NT2/D1 (cell line): ENCODE measurements at regions not wholly inside any gene's neighbourhood (a gene's known extent, or its start where the extent isn't known, plus 50 kb on each side); places are given as distances from the start of the nearest gene placed in this dataset.

ENCODE experiments used
- DNase-seq: peaks from one replicate; pipeline ENCODE4 v3.0.0-alpha.2; 2011; ENCODE audit warnings: low read depth, low spot score
- H3K27me3 ChIP-seq: 2 replicates; pipeline ENCODE4 v1.6.0; 2011; ENCODE audit warnings: mild to moderate bottlenecking; ENCODE audit not compliant: insufficient read length, insufficient read depth
- H3K36me3 ChIP-seq: 2 replicates; pipeline ENCODE4 v1.6.1; 2011; ENCODE audit warnings: mild to moderate bottlenecking, low read length, mixed read lengths; ENCODE audit not compliant: insufficient read depth, insufficient read length
- H3K4me1 ChIP-seq: 2 replicates; pipeline ENCODE4 v1.5.1; 2011; ENCODE audit not compliant: insufficient read depth, insufficient read length
- H3K4me3 ChIP-seq: 2 replicates; pipeline ENCODE4 v1.5.1; 2011; ENCODE audit warnings: low read depth; ENCODE audit not compliant: insufficient read length
- H3K9ac ChIP-seq: 2 replicates; pipeline ENCODE4 v1.6.0; 2011; ENCODE audit warnings: low read depth; ENCODE audit not compliant: insufficient read length
- H3K9me3 ChIP-seq: 2 replicates; pipeline ENCODE4 v1.5.1; 2011; ENCODE audit warnings: mild to moderate bottlenecking, low read length; ENCODE audit not compliant: insufficient read depth
- SUZ12 ChIP-seq: IDR thresholded peaks from 2 replicates; pipeline ENCODE4 v1.6.1; 2011; ENCODE audit not compliant: insufficient read length, insufficient read depth; ENCODE audit errors: extremely low read depth
- YY1 ChIP-seq: IDR thresholded peaks from 2 replicates; pipeline ENCODE4 v1.6.1; 2011; ENCODE audit not compliant: insufficient read length, insufficient read depth
- ZNF274 ChIP-seq: IDR thresholded peaks from 2 replicates; pipeline ENCODE4 v1.6.1; 2011; ENCODE audit warnings: mild to moderate bottlenecking, low read depth, low read length

- no peaks in the 10 kb centered on the region for H3K27me3 ChIP-seq
- no peaks in the 10 kb centered on the region for H3K36me3 ChIP-seq
- no peak overlapping the region for H3K9ac ChIP-seq
- H3K4me3 ChIP-seq = no peak overlapping the region
- TF ChIP-seq YY1 (no peak), ZNF274 (no peak), SUZ12 (no peak)
- no peaks in the 10 kb centered on the region for H3K9me3 ChIP-seq
- DNase-seq = no peak
- no peaks in the 10 kb centered on the region for H3K4me1 ChIP-seq
Measured at GRCh38 chr22:49483946-49484345, 343.7 kb downstream of the BRD1 start.

- no peak overlapping the region for H3K9ac ChIP-seq
- TF ChIP-seq ZNF274 (no peak), SUZ12 (no peak), YY1 (no peak)
- no peaks in the 10 kb centered on the region for H3K27me3 ChIP-seq
- no peaks in the 10 kb centered on the region for H3K4me1 ChIP-seq
- no peaks in the 10 kb centered on the region for H3K36me3 ChIP-seq
- H3K9me3 ChIP-seq = no peaks in the 10 kb centered on the region
- no peak for DNase-seq
- H3K4me3 ChIP-seq = no peak overlapping the region
Measured at GRCh38 chr22:49483281-49483870, 344.3 kb downstream of the BRD1 start.

- Histone ChIP-seq H3K27me3 (no peaks in the 10 kb centered on the region), H3K9me3 (no peaks in the 10 kb centered on the region), H3K36me3 (no peaks in the 10 kb centered on the region), H3K9ac (no peak overlapping the region), H3K4me1 (no peaks in the 10 kb centered on the region), H3K4me3 (no peak overlapping the region)
- DNase-seq = no peak
- no peak for TF ChIP-seq SUZ12
Measured at GRCh38 chr22:49482811-49483210, 344.9 kb downstream of the BRD1 start.

GRCh38 chr22:49481659-49482399, 345.8 kb downstream of the BRD1 start:
- Histone ChIP-seq H3K4me1 (no peaks in the 10 kb centered on the region), H3K9me3 (no peaks in the 10 kb centered on the region), H3K27me3 (no peaks in the 10 kb centered on the region), H3K4me3 (no peak overlapping the region), H3K9ac (no peak overlapping the region), H3K36me3 (no peaks in the 10 kb centered on the region)
- TF ChIP-seq ZNF274 (no peak), YY1 (no peak), SUZ12 (no peak)
- no peak for DNase-seq

GRCh38 chr22:49480896-49481658, 346.6 kb downstream of the BRD1 start:
- no peaks in the 10 kb centered on the region for H3K4me1 ChIP-seq
- no peak for TF ChIP-seq ZNF274
- no peak for TF ChIP-seq SUZ12
- TF ChIP-seq YY1 = no peak
- no peaks in the 10 kb centered on the region for H3K36me3 ChIP-seq
- H3K9ac ChIP-seq = no peak overlapping the region
- no peak for DNase-seq
- no peaks in the 10 kb centered on the region for H3K9me3 ChIP-seq
- no peaks in the 10 kb centered on the region for H3K27me3 ChIP-seq
- no peak overlapping the region for H3K4me3 ChIP-seq

- no peak for DNase-seq
- TF ChIP-seq SUZ12 = no peak
- TF ChIP-seq YY1 = no peak
- TF ChIP-seq ZNF274 = no peak
- H3K27me3 ChIP-seq = no peaks in the 10 kb centered on the region
- H3K36me3 ChIP-seq = no peaks in the 10 kb centered on the region
- H3K4me3 ChIP-seq = no peak overlapping the region
- H3K9ac ChIP-seq = no peak overlapping the region
- H3K9me3 ChIP-seq = no peaks in the 10 kb centered on the region
- no peaks in the 10 kb centered on the region for H3K4me1 ChIP-seq
Measured at GRCh38 chr22:49480331-49480730, 347.3 kb downstream of the BRD1 start.

- TF ChIP-seq SUZ12 (no peak), YY1 (no peak), ZNF274 (no peak)
- Histone ChIP-seq H3K36me3 (no peaks in the 10 kb centered on the region), H3K4me3 (no peak overlapping the region), H3K27me3 (no peaks in the 10 kb centered on the region), H3K9ac (no peak overlapping the region), H3K4me1 (no peaks in the 10 kb centered on the region), H3K9me3 (no peaks in the 10 kb centered on the region)
- DNase-seq = no peak
Measured at GRCh38 chr22:49479566-49479965, 348.1 kb downstream of the BRD1 start.
